SU-DHL-6 (cell line): ENCODE measurements at regions not wholly inside any gene's neighbourhood (a gene's known extent, or its start where the extent isn't known, plus 50 kb on each side); places are given as distances from the start of the nearest gene placed in this dataset.

Source experiments
- CTCF ChIP-seq: fragments of 200-600 bp; sonication (generic); IDR thresholded peaks from one replicate; pipeline ENCODE4 v1.5.1; 2017; ENCODE audit warnings: antibody characterized with exemption, mild to moderate bottlenecking, low read length, moderate library complexity; ENCODE audit not compliant: insufficient read depth, poor library complexity, severe bottlenecking
- EZH2phosphoT487 ChIP-seq: fragments of 200-600 bp; sonication (generic), shearing (Covaris generic); conservative IDR thresholded peaks from 2 replicates; pipeline ENCODE4 v1.6.1; 2018; ENCODE audit warnings: mild to moderate bottlenecking, antibody characterized with exemption, low read length, moderate library complexity, mixed read lengths

DNA sequence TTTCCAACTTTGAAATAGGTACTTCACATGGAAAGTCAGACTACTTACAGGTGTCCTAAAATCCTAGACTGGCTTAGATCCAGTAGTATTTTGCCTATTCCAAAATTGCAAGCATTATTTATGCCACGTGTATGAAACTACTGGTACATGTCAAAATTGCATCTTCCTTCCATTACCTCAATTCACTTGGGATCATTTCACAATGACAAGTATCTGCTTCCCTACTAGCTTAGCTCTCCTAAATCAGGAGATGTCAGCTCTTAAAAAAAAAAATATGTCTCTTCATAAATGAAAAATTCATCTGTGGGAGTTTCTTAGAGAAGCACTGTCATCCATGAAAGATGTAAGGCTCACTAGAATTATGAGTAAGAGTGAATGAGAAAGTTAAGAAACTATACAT is 466.6 kb upstream of the MANEA start:
- TF ChIP-seq CTCF (no peak), EZH2phosphoT487 (no peak)
